IPS-18a (cell line): ENCODE measurements at regions not wholly inside any gene's neighbourhood (a gene's known extent, or its start where the extent isn't known, plus 50 kb on each side); places are given as distances from the start of the nearest gene placed in this dataset.
"Not testable (repeated sequence)": the region's sequence is repeated elsewhere in the genome, so short reads cannot be mapped to it uniquely, and the experiment has no call there.

Experiments
- H3K27ac ChIP-seq: one replicate; pipeline ENCODE4 v1.5.1; 2013; ENCODE audit warnings: low read length
- H3K27me3 ChIP-seq: one replicate; pipeline ENCODE4 v1.6.1; 2013; ENCODE audit warnings: mild to moderate bottlenecking, low read length; ENCODE audit not compliant: control insufficient read depth, insufficient read depth
- H3K36me3 ChIP-seq: one replicate; pipeline ENCODE4 v1.6.1; 2013; ENCODE audit warnings: low read depth, low read length; ENCODE audit not compliant: control insufficient read depth
- H3K4me1 ChIP-seq: one replicate; pipeline ENCODE4 v1.6.1; 2013; ENCODE audit warnings: low read depth, low read length; ENCODE audit not compliant: control insufficient read depth
- H3K4me3 ChIP-seq: one replicate; pipeline ENCODE4 v1.5.1; 2013; ENCODE audit warnings: low read length
- H3K9ac ChIP-seq: one replicate; pipeline ENCODE4 v1.6.1; 2013; ENCODE audit warnings: mild to moderate bottlenecking, low read length, moderate library complexity
- H3K9me3 ChIP-seq: one replicate; pipeline ENCODE4 v1.6.1; 2013; ENCODE audit warnings: low read depth, low read length; ENCODE audit not compliant: control insufficient read depth

DNA sequence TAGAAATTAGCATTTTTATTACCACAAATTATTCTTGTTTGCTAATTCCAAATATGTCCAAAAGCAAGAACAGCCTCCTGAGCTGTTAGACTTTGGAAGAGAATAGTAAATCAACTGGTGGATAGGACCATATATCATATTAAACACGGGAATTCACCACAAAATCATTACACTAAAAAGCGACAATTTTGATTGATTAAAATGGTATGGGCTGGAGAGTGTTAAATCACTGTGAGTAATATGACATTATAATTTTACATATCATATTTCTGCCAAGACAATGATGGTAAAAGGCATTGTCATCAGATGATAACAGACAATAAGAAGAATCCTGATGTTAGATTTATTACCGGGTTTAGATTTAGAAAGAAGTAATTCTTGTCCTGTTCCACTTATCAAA is 107.2 kb upstream of the ARRDC3 start:
- H3K27me3 ChIP-seq = no peaks in the 10 kb centered on the region
- H3K4me3 ChIP-seq = no peak overlapping the region
- H3K4me1 ChIP-seq = peaks cover 9% of the 10 kb centered on the region
- no peak overlapping the region for H3K9ac ChIP-seq
- H3K27ac ChIP-seq = no peak overlapping the region
- H3K36me3 ChIP-seq = no peaks in the 10 kb centered on the region
- H3K9me3 ChIP-seq = no peaks in the 10 kb centered on the region

DNA sequence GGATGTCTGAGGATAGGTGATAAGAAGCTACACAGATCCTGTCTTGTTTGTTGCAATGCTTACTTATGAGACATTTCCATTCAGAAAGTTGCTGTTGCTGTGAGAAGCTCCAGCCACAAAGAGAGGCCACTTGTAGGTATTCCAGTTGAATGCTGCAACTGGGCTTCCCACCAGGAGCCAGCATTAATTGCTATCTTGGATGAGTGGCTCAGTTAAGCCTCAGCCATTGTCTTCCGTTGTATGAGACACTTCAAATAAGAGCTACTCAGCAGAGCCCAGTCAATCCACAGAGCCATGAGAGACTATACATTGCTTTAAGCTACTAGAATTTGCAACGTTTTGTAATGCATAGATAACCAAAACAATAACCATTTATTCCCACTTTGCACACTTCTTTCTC is 104.3 kb upstream of the ARRDC3 start:
- no peaks in the 10 kb centered on the region for H3K36me3 ChIP-seq
- H3K27me3 ChIP-seq = no peaks in the 10 kb centered on the region
- no peaks in the 10 kb centered on the region for H3K4me1 ChIP-seq
- H3K4me3 ChIP-seq = no peak overlapping the region
- H3K9ac ChIP-seq = no peak overlapping the region
- no peaks in the 10 kb centered on the region for H3K9me3 ChIP-seq
- no peak overlapping the region for H3K27ac ChIP-seq

- H3K4me3 ChIP-seq = no peak overlapping the region
- no peak overlapping the region for H3K27ac ChIP-seq
- H3K4me1 ChIP-seq = no peaks in the 10 kb centered on the region
- H3K27me3 ChIP-seq = no peaks in the 10 kb centered on the region
- H3K9me3 ChIP-seq = no peaks in the 10 kb centered on the region
- H3K36me3 ChIP-seq = no peaks in the 10 kb centered on the region
- H3K9ac ChIP-seq = no peak overlapping the region
Observed at GRCh38 chr5:91486638-91487037, 103.5 kb upstream of the ARRDC3 start.

- Histone ChIP-seq H3K4me3 (no peak overlapping the region), H3K27me3 (no peaks in the 10 kb centered on the region), H3K9ac (no peak overlapping the region), H3K9me3 (no peaks in the 10 kb centered on the region), H3K36me3 (no peaks in the 10 kb centered on the region), H3K4me1 (no peaks in the 10 kb centered on the region), H3K27ac (no peak overlapping the region)
Observed at GRCh38 chr5:91484662-91485061, 101.5 kb upstream of the ARRDC3 start.

DNA sequence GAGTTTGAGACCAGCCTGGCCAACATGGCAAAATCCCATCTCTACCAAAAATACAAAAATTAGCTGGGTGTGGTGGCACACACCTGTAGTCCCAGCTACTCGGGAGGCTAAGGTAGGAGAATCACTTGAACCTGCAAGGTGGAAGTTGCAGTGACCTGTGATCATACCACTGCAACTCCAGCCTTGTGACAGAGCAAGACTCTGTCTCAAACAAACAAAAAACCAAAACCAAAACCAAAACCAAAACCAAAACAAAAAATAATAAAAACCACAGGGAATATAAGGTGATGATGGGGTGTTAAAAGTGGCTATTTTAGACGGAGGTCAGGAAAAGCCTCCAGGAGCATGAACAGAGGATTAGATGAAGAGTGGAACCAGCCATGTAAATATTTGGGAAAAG is 96.3 kb upstream of the ARRDC3 start:
- not testable (repeated sequence) for H3K27me3 ChIP-seq

DNA sequence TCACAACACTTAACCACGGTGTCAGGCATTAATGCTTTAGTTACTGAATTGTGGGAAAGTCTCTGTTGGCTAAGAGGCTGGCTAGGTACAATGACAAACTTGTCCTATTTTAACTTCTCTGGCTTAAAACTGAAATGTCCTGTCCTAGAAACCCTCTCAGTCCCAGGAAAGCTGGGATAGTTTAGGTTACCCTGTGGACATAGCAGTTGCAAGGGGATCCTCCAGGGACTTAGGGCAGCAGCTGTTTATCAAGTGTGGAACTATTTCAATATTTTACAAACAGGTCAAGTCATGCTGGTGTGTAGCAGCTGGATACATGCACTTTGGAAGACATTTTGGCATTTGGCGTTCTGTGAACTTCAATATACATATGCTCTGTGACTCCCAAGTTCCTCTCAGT is 95.0 kb upstream of the ARRDC3 start:
- Histone ChIP-seq H3K4me3 (no peak overlapping the region), H3K9ac (no peak overlapping the region), H3K27me3 (no peaks in the 10 kb centered on the region), H3K4me1 (no peaks in the 10 kb centered on the region), H3K36me3 (no peaks in the 10 kb centered on the region), H3K9me3 (no peaks in the 10 kb centered on the region), H3K27ac (no peak overlapping the region)

More for the DNA sequence above, 96.3 kb upstream of the ARRDC3 start:
- not testable (repeated sequence) for H3K36me3 ChIP-seq, H3K4me1 ChIP-seq, H3K27ac ChIP-seq, H3K9ac ChIP-seq, H3K9me3 ChIP-seq, H3K4me3 ChIP-seq

DNA sequence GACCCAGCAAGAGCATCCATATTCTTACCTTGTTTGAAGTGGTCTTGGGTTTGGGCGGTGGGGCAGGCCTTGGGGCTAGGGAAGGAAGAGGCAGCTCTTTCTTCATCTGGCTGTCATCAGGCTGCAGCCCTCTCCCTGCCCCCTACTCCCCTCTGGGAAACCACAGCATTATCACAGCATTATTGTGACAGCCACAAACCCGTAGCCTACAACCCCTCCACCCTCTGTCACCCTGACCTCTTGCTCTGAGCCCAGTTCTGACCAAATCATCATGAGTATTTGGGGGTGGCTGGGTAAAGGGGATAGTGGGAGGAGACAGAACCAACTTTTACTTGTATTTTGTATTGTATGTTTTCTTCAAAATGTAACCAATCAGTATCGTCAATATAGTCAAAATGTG is 94.3 kb upstream of the ARRDC3 start:
- Histone ChIP-seq H3K36me3 (no peaks in the 10 kb centered on the region), H3K27me3 (no peaks in the 10 kb centered on the region), H3K4me1 (no peaks in the 10 kb centered on the region), H3K4me3 (no peak overlapping the region), H3K9me3 (no peaks in the 10 kb centered on the region), H3K9ac (no peak overlapping the region), H3K27ac (no peak overlapping the region)

DNA sequence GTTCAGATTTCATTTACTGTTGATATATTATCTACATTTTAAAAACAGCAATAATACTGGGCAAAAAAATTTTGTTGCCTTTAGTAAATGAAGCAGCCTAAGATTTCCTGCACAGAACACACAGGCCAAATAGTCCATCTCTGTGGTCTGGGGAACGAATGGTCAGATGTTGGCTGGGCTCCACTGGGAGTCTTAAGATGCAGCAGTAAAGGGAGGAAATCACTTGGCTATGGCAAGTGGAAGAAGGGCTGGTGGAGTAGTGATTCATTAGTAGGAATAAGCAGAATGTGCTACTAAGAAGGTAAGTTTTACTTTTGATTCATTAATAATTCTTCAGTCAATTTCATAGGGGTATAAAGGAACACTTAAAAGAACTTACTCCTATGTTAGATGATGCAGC is 91.1 kb upstream of the ARRDC3 start:
- Histone ChIP-seq H3K4me3 (no peak overlapping the region), H3K4me1 (no peaks in the 10 kb centered on the region), H3K27ac (no peak overlapping the region), H3K36me3 (no peaks in the 10 kb centered on the region), H3K9ac (no peak overlapping the region), H3K27me3 (no peaks in the 10 kb centered on the region), H3K9me3 (no peaks in the 10 kb centered on the region)

GRCh38 chr5:91472631-91473030 is 89.5 kb upstream of the ARRDC3 start:
- Histone ChIP-seq H3K36me3 (no peaks in the 10 kb centered on the region), H3K4me3 (no peak overlapping the region), H3K9me3 (no peaks in the 10 kb centered on the region), H3K9ac (no peak overlapping the region), H3K4me1 (no peaks in the 10 kb centered on the region), H3K27ac (no peak overlapping the region), H3K27me3 (no peaks in the 10 kb centered on the region)

- H3K9me3 ChIP-seq = no peaks in the 10 kb centered on the region
- H3K4me1 ChIP-seq = no peaks in the 10 kb centered on the region
- H3K9ac ChIP-seq = no peak overlapping the region
- no peaks in the 10 kb centered on the region for H3K27me3 ChIP-seq
- H3K4me3 ChIP-seq = no peak overlapping the region
- H3K27ac ChIP-seq = no peak overlapping the region
- no peaks in the 10 kb centered on the region for H3K36me3 ChIP-seq
Observed at GRCh38 chr5:91469517-91470165, 86.5 kb upstream of the ARRDC3 start.

DNA sequence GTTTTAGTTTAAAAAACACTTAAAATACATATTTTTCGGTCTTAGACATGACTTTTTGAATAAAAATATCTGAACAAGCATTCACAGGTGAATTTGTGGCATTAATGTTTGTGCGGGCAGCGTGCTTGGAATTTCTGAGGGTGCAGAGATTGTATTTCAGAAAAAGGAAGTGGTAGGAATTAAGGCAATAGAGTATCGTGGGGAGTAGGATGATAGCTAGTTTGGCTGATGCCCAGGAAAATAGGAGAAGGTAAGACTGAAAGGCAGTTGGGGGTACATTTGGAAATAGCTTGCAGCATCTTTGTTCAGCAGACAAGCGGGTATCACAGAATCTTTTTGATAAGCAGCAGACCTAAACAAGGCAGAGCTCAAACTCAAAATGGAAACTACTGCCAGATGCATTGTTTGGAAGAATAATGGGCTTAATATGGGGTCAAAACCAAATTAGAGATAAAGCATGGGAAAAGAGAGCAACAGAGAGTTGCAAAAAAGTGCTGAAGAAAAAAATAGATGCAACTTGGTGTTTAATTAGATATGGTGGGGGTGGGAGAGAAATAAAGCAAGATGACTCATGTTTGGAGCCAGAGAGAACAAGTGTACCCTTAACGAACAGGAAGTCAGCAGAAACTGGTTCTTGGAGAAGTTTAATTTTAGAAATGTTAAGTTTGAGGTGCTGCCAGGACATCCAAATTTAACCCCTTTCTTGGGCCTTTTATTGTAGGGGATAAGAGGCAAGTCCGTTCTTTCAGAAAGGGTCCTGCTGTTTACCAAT is 85.7 kb upstream of the ARRDC3 start:
- Histone ChIP-seq H3K4me1 (no peaks in the 10 kb centered on the region), H3K4me3 (no peak overlapping the region), H3K9ac (no peak overlapping the region), H3K27me3 (no peaks in the 10 kb centered on the region), H3K27ac (no peak overlapping the region), H3K36me3 (no peaks in the 10 kb centered on the region), H3K9me3 (no peaks in the 10 kb centered on the region)
